Glutamatergic neuron (in vitro differentiated cells): ENCODE measurements at regions not wholly inside any gene's neighbourhood (a gene's known extent, or its start where the extent isn't known, plus 50 kb on each side); places are given as distances from the start of the nearest gene placed in this dataset.

ENCODE experiments used
- DNase-seq: peaks from one replicate; pipeline ENCODE4 v3.0.0; 2022
- H3K27ac Mint-ChIP-seq: one replicate; pipeline ENCODE4 v1.8.0; 2020; ENCODE audit warnings: mild to moderate bottlenecking, mixed read lengths, inconsistent platforms; ENCODE audit not compliant: unreplicated experiment
- H3K27me3 Mint-ChIP-seq: one replicate; pipeline ENCODE4 v1.8.0; 2020; ENCODE audit warnings: mild to moderate bottlenecking, moderate library complexity, mixed read lengths, inconsistent platforms; ENCODE audit not compliant: unreplicated experiment
- H3K36me3 Mint-ChIP-seq: one replicate; pipeline ENCODE4 v1.8.0; 2020; ENCODE audit warnings: mild to moderate bottlenecking, mixed read lengths, inconsistent platforms; ENCODE audit not compliant: unreplicated experiment
- H3K4me1 Mint-ChIP-seq: one replicate; pipeline ENCODE4 v1.8.0; 2020; ENCODE audit warnings: mild to moderate bottlenecking, low read depth, mixed read lengths, inconsistent platforms; ENCODE audit not compliant: unreplicated experiment
- H3K4me3 Mint-ChIP-seq: one replicate; pipeline ENCODE4 v1.8.0; 2020; ENCODE audit warnings: mild to moderate bottlenecking, mixed read lengths, inconsistent platforms; ENCODE audit not compliant: unreplicated experiment
- H3K9me3 Mint-ChIP-seq: one replicate; pipeline ENCODE4 v1.8.0; 2020; ENCODE audit warnings: mild to moderate bottlenecking, moderate library complexity, mixed read lengths, inconsistent platforms; ENCODE audit not compliant: unreplicated experiment
- CTCF ChIP-seq: fragments of 200-600 bp; sonication (generic); IDR thresholded peaks from one replicate; pipeline ENCODE4 v1.5.0; 2021; ENCODE audit not compliant: partially characterized antibody, unreplicated experiment

- no peak for TF ChIP-seq CTCF
- Mint-ChIP-seq H3K9me3 (no peaks in the 10 kb centered on the region), H3K4me1 (no peaks in the 10 kb centered on the region), H3K27me3 (peaks cover 2% of the 10 kb centered on the region), H3K27ac (no peak overlapping the region), H3K36me3 (no peaks in the 10 kb centered on the region), H3K4me3 (no peak overlapping the region)
- DNase-seq, result no peak
Measured at GRCh38 chr12:115407723-115408122, 723.7 kb upstream of the TBX3 start.

GRCh38 chr12:115407036-115407435 lies 723.1 kb upstream of the TBX3 start:
- TF ChIP-seq CTCF, result no peak
- Mint-ChIP-seq H3K36me3 (no peaks in the 10 kb centered on the region), H3K27ac (no peak overlapping the region), H3K27me3 (peaks cover 2% of the 10 kb centered on the region), H3K9me3 (no peaks in the 10 kb centered on the region), H3K4me1 (no peaks in the 10 kb centered on the region), H3K4me3 (no peak overlapping the region)
- no peak for DNase-seq

GRCh38 chr12:115405471-115405860 lies 721.5 kb upstream of the TBX3 start:
- Mint-ChIP-seq H3K4me1 (no peaks in the 10 kb centered on the region), H3K9me3 (no peaks in the 10 kb centered on the region), H3K27ac (no peak overlapping the region), H3K4me3 (no peak overlapping the region), H3K36me3 (no peaks in the 10 kb centered on the region), H3K27me3 (peaks cover 2% of the 10 kb centered on the region)
- no peak for TF ChIP-seq CTCF
- no peak for DNase-seq

GRCh38 chr12:115404761-115405470 lies 720.9 kb upstream of the TBX3 start:
- no peak overlapping the region for H3K4me3 Mint-ChIP-seq
- no peaks in the 10 kb centered on the region for H3K4me1 Mint-ChIP-seq
- H3K36me3 Mint-ChIP-seq, result no peaks in the 10 kb centered on the region
- no peak for DNase-seq
- peaks cover 2% of the 10 kb centered on the region for H3K27me3 Mint-ChIP-seq
- TF ChIP-seq CTCF, result no peak
- H3K9me3 Mint-ChIP-seq, result no peaks in the 10 kb centered on the region
- H3K27ac Mint-ChIP-seq, result no peak overlapping the region

- H3K36me3 Mint-ChIP-seq, result no peaks in the 10 kb centered on the region
- no peaks in the 10 kb centered on the region for H3K4me1 Mint-ChIP-seq
- no peak overlapping the region for H3K27ac Mint-ChIP-seq
- H3K4me3 Mint-ChIP-seq, result no peak overlapping the region
- H3K9me3 Mint-ChIP-seq, result peaks cover 1% of the 10 kb centered on the region
- H3K27me3 Mint-ChIP-seq, result peaks cover 2% of the 10 kb centered on the region
- no peak for TF ChIP-seq CTCF
- no peak for DNase-seq
Measured at GRCh38 chr12:115403689-115404088, 719.7 kb upstream of the TBX3 start.
